T-helper 2 cell treated with Interferon-gamma antibody and Interleukin-4, amounts not matched to agents 5 μg/mL and 100 μg/mL, for 36 hours (primary cell): ENCODE measurements at regions not wholly inside any gene's neighbourhood (a gene's known extent, or its start where the extent isn't known, plus 50 kb on each side); places are given as distances from the start of the nearest gene placed in this dataset.

Experiments used
- DNase-seq: peaks from one replicate; pipeline ENCODE4 v3.0.0; 2021; ENCODE audit warnings: low spot score
- H3K27ac Mint-ChIP-seq: one replicate; pipeline ENCODE4 v1.8.0; 2021; ENCODE audit warnings: mild to moderate bottlenecking, mixed read lengths
- H3K27me3 Mint-ChIP-seq: one replicate; pipeline ENCODE4 v1.8.0; 2021; ENCODE audit warnings: low read depth, mixed read lengths
- H3K36me3 Mint-ChIP-seq: one replicate; pipeline ENCODE4 v1.8.0; 2021; ENCODE audit warnings: low read depth, mixed read lengths
- H3K4me1 Mint-ChIP-seq: one replicate; pipeline ENCODE4 v1.8.0; 2021; ENCODE audit warnings: low read depth, mixed read lengths
- H3K4me3 Mint-ChIP-seq: one replicate; pipeline ENCODE4 v1.8.0; 2022; ENCODE audit warnings: mild to moderate bottlenecking, moderate library complexity, mixed read lengths
- H3K9me3 Mint-ChIP-seq: one replicate; pipeline ENCODE4 v1.8.0; 2021; ENCODE audit warnings: mixed read lengths

GRCh38 chr2:240347373-240347940, 88.0 kb upstream of the GPC1 start:
- H3K27me3 Mint-ChIP-seq = no peaks in the 10 kb centered on the region
- H3K27ac Mint-ChIP-seq = no peak overlapping the region
- no peak for DNase-seq
- H3K9me3 Mint-ChIP-seq = no peaks in the 10 kb centered on the region
- H3K36me3 Mint-ChIP-seq = no peaks in the 10 kb centered on the region
- no peak overlapping the region for H3K4me3 Mint-ChIP-seq
- no peaks in the 10 kb centered on the region for H3K4me1 Mint-ChIP-seq

GRCh38 chr2:240347949-240348500, 87.4 kb upstream of the GPC1 start:
- no peaks in the 10 kb centered on the region for H3K4me1 Mint-ChIP-seq
- H3K27ac Mint-ChIP-seq = no peak overlapping the region
- H3K27me3 Mint-ChIP-seq = no peaks in the 10 kb centered on the region
- no peaks in the 10 kb centered on the region for H3K9me3 Mint-ChIP-seq
- H3K36me3 Mint-ChIP-seq = no peaks in the 10 kb centered on the region
- DNase-seq = no peak
- H3K4me3 Mint-ChIP-seq = no peak overlapping the region

- Mint-ChIP-seq H3K27me3 (no peaks in the 10 kb centered on the region), H3K4me3 (no peak overlapping the region), H3K9me3 (no peaks in the 10 kb centered on the region), H3K4me1 (no peaks in the 10 kb centered on the region), H3K36me3 (no peaks in the 10 kb centered on the region), H3K27ac (no peak overlapping the region)
- DNase-seq = no peak
These were observed 86.9 kb upstream of the GPC1 start for GRCh38 chr2:240348522-240348921.

- no peaks in the 10 kb centered on the region for H3K36me3 Mint-ChIP-seq
- no peaks in the 10 kb centered on the region for H3K4me1 Mint-ChIP-seq
- H3K27me3 Mint-ChIP-seq = no peaks in the 10 kb centered on the region
- DNase-seq = no peak
- H3K4me3 Mint-ChIP-seq = no peak overlapping the region
- H3K9me3 Mint-ChIP-seq = no peaks in the 10 kb centered on the region
- H3K27ac Mint-ChIP-seq = no peak overlapping the region
These were observed 86.1 kb upstream of the GPC1 start for GRCh38 chr2:240349133-240350005.

GRCh38 chr2:240350006-240350355, 85.5 kb upstream of the GPC1 start:
- Mint-ChIP-seq H3K4me1 (no peaks in the 10 kb centered on the region), H3K27me3 (no peaks in the 10 kb centered on the region), H3K9me3 (no peaks in the 10 kb centered on the region), H3K36me3 (no peaks in the 10 kb centered on the region), H3K27ac (no peak overlapping the region), H3K4me3 (no peak overlapping the region)
- DNase-seq = no peak

GRCh38 chr2:240350696-240351087, 84.8 kb upstream of the GPC1 start:
- no peak overlapping the region for H3K27ac Mint-ChIP-seq
- no peaks in the 10 kb centered on the region for H3K4me1 Mint-ChIP-seq
- no peaks in the 10 kb centered on the region for H3K36me3 Mint-ChIP-seq

GRCh38 chr2:240351088-240351741, 84.2 kb upstream of the GPC1 start:
- Mint-ChIP-seq H3K27ac (no peak overlapping the region), H3K9me3 (no peaks in the 10 kb centered on the region), H3K4me3 (no peak overlapping the region), H3K27me3 (no peaks in the 10 kb centered on the region), H3K36me3 (no peaks in the 10 kb centered on the region), H3K4me1 (no peaks in the 10 kb centered on the region)
- DNase-seq = no peak

More at GRCh38 chr2:240350696-240351087, 84.8 kb upstream of the GPC1 start:
- Mint-ChIP-seq H3K27me3 (no peaks in the 10 kb centered on the region), H3K4me3 (no peak overlapping the region), H3K9me3 (no peaks in the 10 kb centered on the region)
- DNase-seq = no peak

GRCh38 chr2:240351826-240352426, 83.5 kb upstream of the GPC1 start:
- Mint-ChIP-seq H3K4me1 (no peaks in the 10 kb centered on the region), H3K36me3 (no peaks in the 10 kb centered on the region), H3K9me3 (no peaks in the 10 kb centered on the region), H3K27me3 (no peaks in the 10 kb centered on the region), H3K27ac (no peak overlapping the region), H3K4me3 (no peak overlapping the region)
- no peak for DNase-seq

- H3K4me3 Mint-ChIP-seq = no peak overlapping the region
- no peaks in the 10 kb centered on the region for H3K9me3 Mint-ChIP-seq
- no peak overlapping the region for H3K27ac Mint-ChIP-seq
- H3K4me1 Mint-ChIP-seq = no peaks in the 10 kb centered on the region
- no peak for DNase-seq
- H3K36me3 Mint-ChIP-seq = no peaks in the 10 kb centered on the region
- no peaks in the 10 kb centered on the region for H3K27me3 Mint-ChIP-seq
These were observed 82.2 kb upstream of the GPC1 start for GRCh38 chr2:240353086-240353798.

GRCh38 chr2:240353944-240354343, 81.5 kb upstream of the GPC1 start:
- no peak for DNase-seq
- Mint-ChIP-seq H3K4me3 (no peak overlapping the region), H3K36me3 (no peaks in the 10 kb centered on the region), H3K9me3 (no peaks in the 10 kb centered on the region), H3K27ac (no peak overlapping the region), H3K4me1 (no peaks in the 10 kb centered on the region), H3K27me3 (no peaks in the 10 kb centered on the region)

- no peaks in the 10 kb centered on the region for H3K4me1 Mint-ChIP-seq
These were observed 80.2 kb upstream of the GPC1 start for GRCh38 chr2:240355001-240355891.

GRCh38 chr2:240355962-240356361, 79.5 kb upstream of the GPC1 start:
- no peaks in the 10 kb centered on the region for H3K27me3 Mint-ChIP-seq
- H3K27ac Mint-ChIP-seq = no peak overlapping the region
- H3K9me3 Mint-ChIP-seq = peaks cover 7% of the 10 kb centered on the region
- H3K4me3 Mint-ChIP-seq = no peak overlapping the region
- no peak for DNase-seq
- H3K36me3 Mint-ChIP-seq = no peaks in the 10 kb centered on the region
- H3K4me1 Mint-ChIP-seq = no peaks in the 10 kb centered on the region

More at GRCh38 chr2:240355001-240355891, 80.2 kb upstream of the GPC1 start:
- Mint-ChIP-seq H3K27me3 (no peaks in the 10 kb centered on the region), H3K36me3 (no peaks in the 10 kb centered on the region), H3K4me3 (no peak overlapping the region), H3K9me3 (no peaks in the 10 kb centered on the region), H3K27ac (no peak overlapping the region)
- no peak for DNase-seq
